ENCODE measurements at regions not wholly inside any gene's neighbourhood (a gene's known extent, or its start where the extent isn't known, plus 50 kb on each side); places are given as distances from the start of the nearest gene placed in this dataset.

DNA sequence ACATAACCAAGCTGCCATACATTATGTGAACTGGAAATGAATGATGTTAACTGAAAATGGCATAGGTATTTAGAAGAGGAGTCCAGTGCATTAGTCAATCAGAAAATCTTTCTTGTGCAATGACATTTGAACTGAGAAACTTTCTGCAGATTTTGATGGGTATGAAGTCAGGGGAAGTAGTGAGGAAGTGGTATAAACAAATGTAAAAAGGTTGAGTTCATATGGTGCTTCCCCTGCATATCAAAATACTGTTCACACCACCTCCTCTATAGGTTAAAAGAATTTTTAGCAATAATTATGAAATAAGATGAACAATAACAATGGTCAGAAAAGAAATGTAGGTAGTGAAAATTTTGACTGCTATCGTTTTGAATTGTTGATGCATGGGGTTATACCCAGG is 800.0 kb downstream of the SLITRK6 start:
- 90 to 93% (median 93%) methylated on average over 1 of the region's 1 CpG for WGBS, 3 donors
- TF ChIP-seq, protein P1, sequence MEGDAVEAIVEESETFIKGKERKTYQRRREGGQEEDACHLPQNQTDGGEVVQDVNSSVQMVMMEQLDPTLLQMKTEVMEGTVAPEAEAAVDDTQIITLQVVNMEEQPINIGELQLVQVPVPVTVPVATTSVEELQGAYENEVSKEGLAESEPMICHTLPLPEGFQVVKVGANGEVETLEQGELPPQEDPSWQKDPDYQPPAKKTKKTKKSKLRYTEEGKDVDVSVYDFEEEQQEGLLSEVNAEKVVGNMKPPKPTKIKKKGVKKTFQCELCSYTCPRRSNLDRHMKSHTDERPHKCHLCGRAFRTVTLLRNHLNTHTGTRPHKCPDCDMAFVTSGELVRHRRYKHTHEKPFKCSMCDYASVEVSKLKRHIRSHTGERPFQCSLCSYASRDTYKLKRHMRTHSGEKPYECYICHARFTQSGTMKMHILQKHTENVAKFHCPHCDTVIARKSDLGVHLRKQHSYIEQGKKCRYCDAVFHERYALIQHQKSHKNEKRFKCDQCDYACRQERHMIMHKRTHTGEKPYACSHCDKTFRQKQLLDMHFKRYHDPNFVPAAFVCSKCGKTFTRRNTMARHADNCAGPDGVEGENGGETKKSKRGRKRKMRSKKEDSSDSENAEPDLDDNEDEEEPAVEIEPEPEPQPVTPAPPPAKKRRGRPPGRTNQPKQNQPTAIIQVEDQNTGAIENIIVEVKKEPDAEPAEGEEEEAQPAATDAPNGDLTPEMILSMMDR (IDR thresholded peaks at IDR 0.05), result no peak
- TF ChIP-seq POLR2A (IDR thresholded peaks at IDR 0.05) (no peak), EP300 (IDR thresholded peaks at IDR 0.05) (no peak)
- no peaks in the 10 kb centered on the region for H3K27me3 ChIP-seq
- no peak overlapping the region for H3K4me3 ChIP-seq
- intact Hi-C loops (cut with DNase I), result no loop called here
- no peaks in the 10 kb centered on the region for H3K36me3 ChIP-seq
- no peaks in the 10 kb centered on the region for H3K4me1 ChIP-seq (ENCODE audit: insufficient read depth)
- H3K27ac ChIP-seq, result no peak overlapping the region
- H3K9me3 ChIP-seq, result no peaks in the 10 kb centered on the region
- DNase-seq, result no peak

DNA sequence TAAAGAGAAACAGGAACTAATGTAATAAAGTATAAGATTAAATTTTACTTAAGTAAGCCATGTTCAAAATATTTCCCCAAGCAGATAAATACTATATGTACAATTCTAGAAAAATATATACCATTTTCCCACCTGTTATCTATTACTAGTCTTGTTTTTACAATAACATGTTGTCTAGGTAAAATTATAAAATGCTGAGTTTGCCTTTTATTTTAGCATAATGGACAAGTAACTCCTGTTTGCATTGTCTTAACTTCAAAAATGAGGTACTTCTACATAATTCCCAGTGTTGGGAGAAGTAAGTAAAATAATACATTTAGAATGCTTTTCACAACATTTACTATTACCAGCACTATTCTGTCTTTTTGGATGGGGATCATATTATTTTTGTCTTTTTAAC is 800.5 kb downstream of the SLITRK6 start:
- Histone ChIP-seq H3K27me3 (no peaks in the 10 kb centered on the region), H3K4me1 (ENCODE audit: insufficient read depth) (no peaks in the 10 kb centered on the region), H3K9me3 (no peaks in the 10 kb centered on the region), H3K27ac (no peak overlapping the region), H3K36me3 (no peaks in the 10 kb centered on the region), H3K4me3 (no peak overlapping the region)
- DNase-seq, result no peak
- intact Hi-C loops (cut with DNase I), result no loop called here
- TF ChIP-seq, protein P1 (IDR thresholded peaks at IDR 0.05), result no peak
- TF ChIP-seq EP300 (IDR thresholded peaks at IDR 0.05), result no peak

DNA sequence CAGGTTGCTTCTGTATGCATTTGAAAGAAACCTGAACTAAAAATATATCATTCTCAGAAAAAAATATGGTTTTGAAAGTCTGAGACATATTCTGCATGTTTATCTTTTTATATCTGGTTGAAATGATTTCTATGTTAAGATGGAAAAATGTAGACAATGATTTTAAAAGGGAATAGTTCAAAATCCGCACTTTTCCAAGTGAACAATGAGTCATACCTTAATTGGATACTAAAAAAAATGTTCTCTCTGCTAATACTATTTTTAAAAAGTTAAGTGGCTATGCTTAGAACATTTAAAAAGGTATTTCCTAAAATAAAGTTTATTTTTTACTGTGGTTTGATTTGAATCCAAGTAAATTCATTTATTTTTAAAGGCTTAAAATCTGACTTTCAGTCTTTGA is 801.4 kb downstream of the SLITRK6 start:
- DNase-seq, result no peak
- no peaks in the 10 kb centered on the region for H3K9me3 ChIP-seq
- no peaks in the 10 kb centered on the region for H3K27me3 ChIP-seq
- TF ChIP-seq POLR2A (IDR thresholded peaks at IDR 0.05) (no peak), EP300 (IDR thresholded peaks at IDR 0.05) (no peak)
- TF ChIP-seq, protein P1 (IDR thresholded peaks at IDR 0.05), result no peak
- WGBS, 3 donors, result 20 to 33% (median 33%) methylated on average over 1 of the region's 1 CpG
- no peak overlapping the region for H3K4me3 ChIP-seq
- no peaks in the 10 kb centered on the region for H3K36me3 ChIP-seq
- H3K27ac ChIP-seq, result no peak overlapping the region
- no peaks in the 10 kb centered on the region for H3K4me1 ChIP-seq (ENCODE audit: insufficient read depth)
- intact Hi-C loops (cut with DNase I), result no loop called here

DNA sequence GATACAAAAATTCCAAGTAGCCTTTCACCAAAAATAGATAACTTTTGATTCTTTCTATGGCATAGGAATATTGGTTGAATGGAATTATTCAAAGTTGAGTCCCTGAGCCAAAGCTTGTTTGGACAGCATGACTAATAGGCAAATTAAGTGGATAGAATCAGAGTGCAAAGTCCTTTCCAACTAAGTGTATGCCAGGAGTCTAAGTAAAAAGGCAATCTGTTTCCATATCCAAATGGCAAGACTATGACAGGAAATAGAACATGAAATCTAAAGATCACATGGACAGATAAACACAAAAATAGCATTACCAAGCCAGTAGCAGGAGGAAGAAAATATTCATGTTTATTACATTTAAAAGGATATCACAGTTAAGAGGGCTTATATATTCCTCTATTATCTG is 804.6 kb downstream of the SLITRK6 start:
- Histone ChIP-seq H3K9me3 (no peaks in the 10 kb centered on the region), H3K36me3 (no peaks in the 10 kb centered on the region), H3K4me3 (no peak overlapping the region), H3K27ac (no peak overlapping the region), H3K27me3 (no peaks in the 10 kb centered on the region), H3K4me1 (ENCODE audit: insufficient read depth) (no peaks in the 10 kb centered on the region)
- DNase-seq, result no peak
- intact Hi-C loops (cut with DNase I), result no loop called here
- TF ChIP-seq POLR2A (IDR thresholded peaks at IDR 0.05) (no peak), EP300 (IDR thresholded peaks at IDR 0.05) (no peak)
- TF ChIP-seq, protein P1 (IDR thresholded peaks at IDR 0.05), result no peak

DNA sequence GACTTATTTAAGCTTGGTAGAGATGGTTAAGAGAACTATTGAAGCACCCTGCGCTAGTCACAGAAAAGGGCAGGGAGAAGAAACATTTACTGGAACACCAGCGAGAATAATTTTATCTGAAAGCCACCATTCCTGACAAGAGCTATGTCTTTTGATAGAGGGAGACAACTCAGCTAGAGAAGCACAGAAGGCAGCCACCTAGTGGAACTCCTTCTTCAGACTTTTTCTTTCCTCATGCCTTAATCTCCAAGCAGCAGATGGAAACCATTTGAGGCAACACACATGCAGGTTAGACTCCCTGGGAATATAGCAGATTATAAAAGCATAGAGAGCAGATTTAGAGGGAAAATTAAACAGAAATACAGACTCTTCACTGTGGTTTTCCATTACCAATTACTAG is 813.4 kb downstream of the SLITRK6 start:
- TF ChIP-seq POLR2A (IDR thresholded peaks at IDR 0.05) (no peak), EP300 (IDR thresholded peaks at IDR 0.05) (no peak)
- TF ChIP-seq, protein P1 (IDR thresholded peaks at IDR 0.05), result no peak
- no peaks in the 10 kb centered on the region for H3K4me1 ChIP-seq (ENCODE audit: insufficient read depth)
- no peak overlapping the region for H3K27ac ChIP-seq
- 85 to 92% (median 87%) methylated on average over 2 of the region's 2 CpGs for WGBS, 3 donors
- H3K4me3 ChIP-seq, result no peak overlapping the region
- no peaks in the 10 kb centered on the region for H3K27me3 ChIP-seq
- DNase-seq, result no peak
- no peaks in the 10 kb centered on the region for H3K9me3 ChIP-seq
- H3K36me3 ChIP-seq, result no peaks in the 10 kb centered on the region
- intact Hi-C loops (cut with DNase I), result no loop called here
